ENCODE measurements at regions not wholly inside any gene's neighbourhood (a gene's known extent, or its start where the extent isn't known, plus 50 kb on each side); places are given as distances from the start of the nearest gene placed in this dataset.

DNA sequence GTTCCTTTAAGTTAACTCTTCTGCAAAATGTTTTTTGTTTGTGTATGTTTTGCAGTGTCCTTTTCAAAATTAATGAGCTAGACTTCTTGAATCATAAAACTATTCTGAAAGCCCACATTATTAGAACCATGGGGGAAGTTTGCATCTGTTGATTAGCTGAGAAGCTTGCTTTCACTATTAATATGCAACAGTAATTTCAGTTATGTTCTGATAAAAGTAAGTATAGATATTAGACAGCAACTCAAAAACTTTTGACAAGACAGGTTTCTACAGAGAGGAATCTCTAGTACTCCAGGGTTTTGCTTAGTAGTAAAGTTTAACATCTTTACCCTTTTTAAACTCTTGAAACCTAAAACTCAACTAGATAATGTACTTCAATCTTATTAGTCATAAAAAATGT lies 147.8 kb downstream of the UBE2E3 start:
- ATAC-seq = no peak
- H3K27ac ChIP-seq = no peak overlapping the region
- H3K4me3 ChIP-seq = no peak overlapping the region
- TF ChIP-seq, protein P1, sequence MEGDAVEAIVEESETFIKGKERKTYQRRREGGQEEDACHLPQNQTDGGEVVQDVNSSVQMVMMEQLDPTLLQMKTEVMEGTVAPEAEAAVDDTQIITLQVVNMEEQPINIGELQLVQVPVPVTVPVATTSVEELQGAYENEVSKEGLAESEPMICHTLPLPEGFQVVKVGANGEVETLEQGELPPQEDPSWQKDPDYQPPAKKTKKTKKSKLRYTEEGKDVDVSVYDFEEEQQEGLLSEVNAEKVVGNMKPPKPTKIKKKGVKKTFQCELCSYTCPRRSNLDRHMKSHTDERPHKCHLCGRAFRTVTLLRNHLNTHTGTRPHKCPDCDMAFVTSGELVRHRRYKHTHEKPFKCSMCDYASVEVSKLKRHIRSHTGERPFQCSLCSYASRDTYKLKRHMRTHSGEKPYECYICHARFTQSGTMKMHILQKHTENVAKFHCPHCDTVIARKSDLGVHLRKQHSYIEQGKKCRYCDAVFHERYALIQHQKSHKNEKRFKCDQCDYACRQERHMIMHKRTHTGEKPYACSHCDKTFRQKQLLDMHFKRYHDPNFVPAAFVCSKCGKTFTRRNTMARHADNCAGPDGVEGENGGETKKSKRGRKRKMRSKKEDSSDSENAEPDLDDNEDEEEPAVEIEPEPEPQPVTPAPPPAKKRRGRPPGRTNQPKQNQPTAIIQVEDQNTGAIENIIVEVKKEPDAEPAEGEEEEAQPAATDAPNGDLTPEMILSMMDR (IDR thresholded peaks at IDR 0.05) = no peak
- no peak for TF ChIP-seq POLR2A (IDR thresholded peaks at IDR 0.05)
- intact Hi-C loops (cut with DNase I) = no loop called here
- H3K27me3 ChIP-seq = no peaks in the 10 kb centered on the region
- H3K9me3 ChIP-seq = no peaks in the 10 kb centered on the region
- no peak for DNase-seq
- H3K4me1 ChIP-seq = no peaks in the 10 kb centered on the region
- no peaks in the 10 kb centered on the region for H3K36me3 ChIP-seq (replicated peaks in 1 of 2; ENCODE audit: insufficient read depth in 1 of 2, low read depth in 2 of 2)

DNA sequence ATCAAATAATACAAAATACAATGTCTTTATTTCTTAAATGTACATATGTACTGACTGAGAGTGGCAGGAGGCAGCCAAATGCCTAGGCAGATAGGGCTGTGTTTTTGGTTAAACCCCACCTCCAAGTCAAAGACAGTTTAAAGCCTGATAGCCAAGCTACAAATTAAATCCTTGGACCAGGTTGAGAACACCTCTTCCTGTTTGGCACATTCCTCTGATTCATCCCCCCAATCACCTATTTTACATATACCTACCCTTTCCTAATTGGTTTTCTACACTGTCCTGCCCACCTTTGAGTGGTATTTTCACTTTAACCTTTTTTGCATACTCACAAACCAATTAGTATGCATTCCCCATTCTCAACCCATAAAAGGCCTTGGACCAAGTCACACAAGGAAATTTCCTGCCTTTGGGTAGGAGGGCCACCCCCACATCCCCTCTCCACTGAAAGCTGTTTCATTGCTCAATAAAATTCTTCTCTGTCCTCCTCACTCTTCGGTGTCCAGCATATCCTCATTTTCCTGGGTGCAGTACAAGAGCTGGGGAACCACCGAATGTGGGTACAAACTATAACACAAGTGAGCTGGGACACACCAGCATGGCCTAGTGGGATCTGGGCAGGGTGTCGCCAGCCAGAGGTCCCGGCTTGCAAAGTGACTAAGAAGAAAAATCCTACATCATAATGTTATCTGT lies 149.1 kb downstream of the UBE2E3 start:
- no peak for DNase-seq
- no peak overlapping the region for H3K4me3 ChIP-seq
- no peak overlapping the region for H3K27ac ChIP-seq
- no peaks in the 10 kb centered on the region for H3K36me3 ChIP-seq (replicated peaks in 1 of 2; ENCODE audit: insufficient read depth in 1 of 2, low read depth in 2 of 2)
- no peaks in the 10 kb centered on the region for H3K4me1 ChIP-seq
- no peaks in the 10 kb centered on the region for H3K9me3 ChIP-seq
- no peaks in the 10 kb centered on the region for H3K27me3 ChIP-seq
- TF ChIP-seq, protein P1 (IDR thresholded peaks at IDR 0.05) = no peak
- TF ChIP-seq POLR2A (IDR thresholded peaks at IDR 0.05) = no peak
- WGBS, 2 donors = 75 to 78% methylated on average over 4 of the region's 4 CpGs
- no peak for ATAC-seq
- intact Hi-C loops (cut with DNase I) = no loop called here

DNA sequence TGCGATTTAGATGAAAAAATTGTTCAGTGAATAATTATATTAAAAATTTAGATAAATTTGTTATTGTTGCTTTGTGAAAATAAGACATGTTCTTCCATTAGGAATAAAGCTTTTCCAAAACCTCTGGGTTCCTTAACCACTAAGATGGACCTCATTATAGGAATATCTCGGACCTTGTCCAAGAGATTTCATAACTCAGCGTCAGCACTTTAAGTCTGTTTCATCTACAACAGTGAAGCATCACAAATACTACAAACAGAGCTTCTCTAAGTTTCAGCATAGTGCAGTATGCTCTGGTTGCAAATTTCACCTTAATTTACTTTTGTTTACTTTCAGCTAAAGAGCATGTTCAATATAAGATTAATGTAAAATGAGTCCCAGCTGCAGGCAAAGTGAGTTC lies 150.3 kb downstream of the UBE2E3 start:
- no peaks in the 10 kb centered on the region for H3K9me3 ChIP-seq
- WGBS, 2 donors = 75 to 78% methylated on average over 3 of the region's 3 CpGs
- no peak overlapping the region for H3K27ac ChIP-seq
- intact Hi-C loops (cut with DNase I) = no loop called here
- no peaks in the 10 kb centered on the region for H3K27me3 ChIP-seq
- DNase-seq (no peak), ATAC-seq (no peak)
- TF ChIP-seq, protein P1 (IDR thresholded peaks at IDR 0.05) = no peak
- no peak for TF ChIP-seq POLR2A (IDR thresholded peaks at IDR 0.05)
- no peaks in the 10 kb centered on the region for H3K4me1 ChIP-seq
- H3K36me3 ChIP-seq (replicated peaks in 1 of 2; ENCODE audit: insufficient read depth in 1 of 2, low read depth in 2 of 2) = no peaks in the 10 kb centered on the region
- H3K4me3 ChIP-seq = no peak overlapping the region

DNA sequence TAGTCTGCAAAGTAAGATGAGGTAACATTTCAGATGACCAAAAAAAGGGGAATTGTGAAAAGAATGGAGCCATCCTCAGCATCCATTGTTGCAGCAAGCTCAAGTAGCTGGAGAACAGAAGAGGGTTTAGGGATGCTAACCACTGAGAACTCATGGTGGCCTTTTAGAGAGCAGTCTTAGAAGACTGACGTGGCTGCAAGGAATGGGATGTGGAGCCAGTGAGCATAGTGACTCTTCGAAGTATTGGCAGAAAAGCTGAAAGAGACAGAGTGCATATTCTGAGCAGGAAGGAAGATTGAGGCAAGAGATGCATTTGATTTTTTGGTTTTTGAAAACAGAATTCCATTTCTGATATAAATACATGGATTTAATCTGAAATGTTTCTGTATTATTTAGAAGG lies 151.2 kb downstream of the UBE2E3 start:
- TF ChIP-seq POLR2A (IDR thresholded peaks at IDR 0.05) = no peak
- TF ChIP-seq, protein P1 (IDR thresholded peaks at IDR 0.05) = no peak
- intact Hi-C loops (cut with DNase I) = no loop called here
- H3K4me3 ChIP-seq = no peak overlapping the region
- no peaks in the 10 kb centered on the region for H3K27me3 ChIP-seq
- H3K9me3 ChIP-seq = no peaks in the 10 kb centered on the region
- no peak overlapping the region for H3K27ac ChIP-seq
- DNase-seq (no peak), ATAC-seq (no peak)
- H3K4me1 ChIP-seq = no peaks in the 10 kb centered on the region
- WGBS, 2 donors = 55 to 71% methylated on average over 2 of the region's 2 CpGs
- H3K36me3 ChIP-seq (replicated peaks in 1 of 2; ENCODE audit: insufficient read depth in 1 of 2, low read depth in 2 of 2) = no peaks in the 10 kb centered on the region

DNA sequence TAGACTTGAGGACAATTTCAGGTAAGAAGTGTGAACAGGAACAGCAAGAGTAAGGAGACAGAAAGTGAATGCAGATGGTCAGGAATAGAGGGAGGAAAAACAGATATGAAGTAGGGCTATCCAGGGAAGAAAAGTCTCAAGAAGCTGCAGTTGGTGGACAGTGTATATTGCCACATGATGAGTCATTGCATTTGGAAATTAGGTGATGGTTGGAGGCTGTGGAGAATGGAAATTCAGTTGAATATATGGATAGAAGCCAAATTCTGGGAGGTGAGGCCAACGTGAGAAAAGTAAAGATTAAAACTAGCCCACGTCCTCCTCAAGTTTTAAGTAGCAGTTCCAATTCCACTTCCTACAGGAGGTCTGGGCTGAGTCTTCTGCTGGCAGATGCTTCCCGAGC lies 158.4 kb downstream of the UBE2E3 start:
- Histone ChIP-seq H3K36me3 (replicated peaks in 1 of 2; ENCODE audit: insufficient read depth in 1 of 2, low read depth in 2 of 2) (no peaks in the 10 kb centered on the region), H3K9me3 (no peaks in the 10 kb centered on the region), H3K27ac (no peak overlapping the region), H3K4me1 (no peaks in the 10 kb centered on the region), H3K27me3 (no peaks in the 10 kb centered on the region), H3K4me3 (no peak overlapping the region)
- ATAC-seq (no peak), DNase-seq (no peak)
- 36 to 38% methylated on average over 3 of the region's 3 CpGs for WGBS, 2 donors
- no peak for TF ChIP-seq POLR2A (IDR thresholded peaks at IDR 0.05)
- TF ChIP-seq, protein P1 (IDR thresholded peaks at IDR 0.05) = no peak
- intact Hi-C loops (cut with DNase I) = no loop called here
